Ishikawa (cell line): ENCODE measurements at regions not wholly inside any gene's neighbourhood (a gene's known extent, or its start where the extent isn't known, plus 50 kb on each side); places are given as distances from the start of the nearest gene placed in this dataset.

Experiments
- CREB1 ChIP-seq: IDR thresholded peaks from 2 replicates; pipeline ENCODE4 v1.6.1; 2012; ENCODE audit warnings: low read depth
- EP300 ChIP-seq: IDR thresholded peaks from 2 replicates; pipeline ENCODE4 v1.6.1; 2012; ENCODE audit warnings: borderline replicate concordance
- FOXM1 ChIP-seq: IDR thresholded peaks from 2 replicates; pipeline ENCODE4 v1.6.1; 2012; ENCODE audit warnings: low read depth, borderline replicate concordance
- NFIC ChIP-seq: IDR thresholded peaks from 2 replicates; pipeline ENCODE4 v1.6.1; 2012
- RAD21 ChIP-seq: IDR thresholded peaks from 2 replicates; pipeline ENCODE4 v1.6.1; 2012; ENCODE audit warnings: low read depth
- TAF1 ChIP-seq: IDR thresholded peaks from 2 replicates; pipeline ENCODE4 v1.6.1; 2012; ENCODE audit warnings: low read depth, mild to moderate bottlenecking
- YY1 ChIP-seq: IDR thresholded peaks from 2 replicates; pipeline ENCODE4 v1.6.1; 2012; ENCODE audit warnings: low read depth
- ZBTB7A ChIP-seq: IDR thresholded peaks from 2 replicates; pipeline ENCODE4 v1.6.1; 2012; ENCODE audit warnings: low read depth
- TF ChIP-seq, protein P1 (sequence below): IDR thresholded peaks from 2 replicates; pipeline ENCODE4 v1.6.1; 2012; ENCODE audit warnings: low read depth, mild to moderate bottlenecking
- TF ChIP-seq, protein P2 (sequence below): IDR thresholded peaks from 2 replicates; pipeline ENCODE4 v1.6.1; 2012
- TF ChIP-seq, protein P3 (sequence below): IDR thresholded peaks from 2 replicates; pipeline ENCODE4 v1.6.1; 2012

DNA sequence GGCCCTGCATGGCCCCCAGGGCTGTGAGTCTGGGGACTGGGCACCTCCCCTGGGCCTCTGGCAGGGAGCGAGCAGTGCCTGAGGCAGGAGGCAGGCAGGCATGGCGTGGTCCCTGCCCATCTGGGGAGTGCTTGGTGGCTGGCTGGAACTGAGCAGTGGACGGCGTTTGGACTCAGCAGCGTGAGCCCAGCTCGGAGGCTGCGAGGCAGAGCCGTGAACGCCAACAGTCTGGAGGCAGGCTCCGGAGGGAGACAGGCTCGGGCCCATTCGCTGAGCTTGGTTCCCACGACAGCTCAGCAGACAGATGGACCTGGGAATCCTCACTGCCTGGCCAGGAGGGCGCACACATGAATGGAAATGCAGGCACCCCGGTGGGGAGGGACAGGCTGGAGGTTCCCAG, 160.7 kb upstream of the POU3F1 start:
- no peak for TF ChIP-seq YY1
- no peak for TF ChIP-seq FOXM1
- TF ChIP-seq TAF1, result no peak
- TF ChIP-seq, protein P1, sequence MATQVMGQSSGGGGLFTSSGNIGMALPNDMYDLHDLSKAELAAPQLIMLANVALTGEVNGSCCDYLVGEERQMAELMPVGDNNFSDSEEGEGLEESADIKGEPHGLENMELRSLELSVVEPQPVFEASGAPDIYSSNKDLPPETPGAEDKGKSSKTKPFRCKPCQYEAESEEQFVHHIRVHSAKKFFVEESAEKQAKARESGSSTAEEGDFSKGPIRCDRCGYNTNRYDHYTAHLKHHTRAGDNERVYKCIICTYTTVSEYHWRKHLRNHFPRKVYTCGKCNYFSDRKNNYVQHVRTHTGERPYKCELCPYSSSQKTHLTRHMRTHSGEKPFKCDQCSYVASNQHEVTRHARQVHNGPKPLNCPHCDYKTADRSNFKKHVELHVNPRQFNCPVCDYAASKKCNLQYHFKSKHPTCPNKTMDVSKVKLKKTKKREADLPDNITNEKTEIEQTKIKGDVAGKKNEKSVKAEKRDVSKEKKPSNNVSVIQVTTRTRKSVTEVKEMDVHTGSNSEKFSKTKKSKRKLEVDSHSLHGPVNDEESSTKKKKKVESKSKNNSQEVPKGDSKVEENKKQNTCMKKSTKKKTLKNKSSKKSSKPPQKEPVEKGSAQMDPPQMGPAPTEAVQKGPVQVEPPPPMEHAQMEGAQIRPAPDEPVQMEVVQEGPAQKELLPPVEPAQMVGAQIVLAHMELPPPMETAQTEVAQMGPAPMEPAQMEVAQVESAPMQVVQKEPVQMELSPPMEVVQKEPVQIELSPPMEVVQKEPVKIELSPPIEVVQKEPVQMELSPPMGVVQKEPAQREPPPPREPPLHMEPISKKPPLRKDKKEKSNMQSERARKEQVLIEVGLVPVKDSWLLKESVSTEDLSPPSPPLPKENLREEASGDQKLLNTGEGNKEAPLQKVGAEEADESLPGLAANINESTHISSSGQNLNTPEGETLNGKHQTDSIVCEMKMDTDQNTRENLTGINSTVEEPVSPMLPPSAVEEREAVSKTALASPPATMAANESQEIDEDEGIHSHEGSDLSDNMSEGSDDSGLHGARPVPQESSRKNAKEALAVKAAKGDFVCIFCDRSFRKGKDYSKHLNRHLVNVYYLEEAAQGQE, result no peak
- TF ChIP-seq RAD21, result no peak
- TF ChIP-seq ZBTB7A, result no peak
- TF ChIP-seq EP300, result no peak
- no peak for TF ChIP-seq NFIC
- TF ChIP-seq, protein P2, sequence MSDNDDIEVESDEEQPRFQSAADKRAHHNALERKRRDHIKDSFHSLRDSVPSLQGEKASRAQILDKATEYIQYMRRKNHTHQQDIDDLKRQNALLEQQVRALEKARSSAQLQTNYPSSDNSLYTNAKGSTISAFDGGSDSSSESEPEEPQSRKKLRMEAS, result no peak
- no peak for TF ChIP-seq CREB1
- TF ChIP-seq, protein P3, sequence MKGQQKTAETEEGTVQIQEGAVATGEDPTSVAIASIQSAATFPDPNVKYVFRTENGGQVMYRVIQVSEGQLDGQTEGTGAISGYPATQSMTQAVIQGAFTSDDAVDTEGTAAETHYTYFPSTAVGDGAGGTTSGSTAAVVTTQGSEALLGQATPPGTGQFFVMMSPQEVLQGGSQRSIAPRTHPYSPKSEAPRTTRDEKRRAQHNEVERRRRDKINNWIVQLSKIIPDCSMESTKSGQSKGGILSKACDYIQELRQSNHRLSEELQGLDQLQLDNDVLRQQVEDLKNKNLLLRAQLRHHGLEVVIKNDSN, result no peak
